Activated naive CD4-positive, alpha-beta T cell treated with anti-CD3 and anti-CD28 coated beads for 36 hours (primary cell): ENCODE measurements at regions not wholly inside any gene's neighbourhood (a gene's known extent, or its start where the extent isn't known, plus 50 kb on each side); places are given as distances from the start of the nearest gene placed in this dataset.
A peak's percentile ranks its signal among the peaks of the same experiment; 100 is the strongest.
"Not testable (repeated sequence)": the region's sequence is repeated elsewhere in the genome, so short reads cannot be mapped to it uniquely, and the experiment has no call there.

Source experiments
- CTCF ChIA-PET: fragments of 350-600 bp; sonication (Branson Sonifier 250); formaldehyde crosslinking; loops from one replicate; lab custom pipeline; 2021; ENCODE audit warnings: antibody characterized with exemption; lab: Charles Lee
- DNase-seq: peaks from one replicate; pipeline ENCODE4 v3.0.0-alpha.2; 2020
- H3K27ac Mint-ChIP-seq: one replicate; pipeline ENCODE4 v1.8.0; 2021; ENCODE audit warnings: mild to moderate bottlenecking, mixed read lengths
- H3K27me3 Mint-ChIP-seq: one replicate; pipeline ENCODE4 v1.8.0; 2021; ENCODE audit warnings: low read depth, mixed read lengths
- H3K36me3 Mint-ChIP-seq: one replicate; pipeline ENCODE4 v1.8.0; 2021; ENCODE audit warnings: low read depth, mixed read lengths
- H3K4me1 Mint-ChIP-seq: one replicate; pipeline ENCODE4 v1.8.0; 2021; ENCODE audit warnings: low read depth, mixed read lengths
- H3K4me3 Mint-ChIP-seq: one replicate; pipeline ENCODE4 v1.8.0; 2021; ENCODE audit warnings: mild to moderate bottlenecking, moderate library complexity, mixed read lengths
- H3K9me3 Mint-ChIP-seq: one replicate; pipeline ENCODE4 v1.8.0; 2021; ENCODE audit warnings: mixed read lengths
- intact Hi-C: fragments of 100-400 bp; cut with micrococcal nuclease; formaldehyde crosslinking; loops from one replicate; pipeline ENCODE4 v1.15.1; 2023

GRCh38 chr14:86083616-86084015, 553.7 kb downstream of the FLRT2 start:
- Mint-ChIP-seq H3K9me3 (peaks cover 2% of the 10 kb centered on the region), H3K27me3 (no peaks in the 10 kb centered on the region), H3K36me3 (peaks cover 16% of the 10 kb centered on the region), H3K4me3 (no peak overlapping the region), H3K27ac (no peak overlapping the region), H3K4me1 (no peaks in the 10 kb centered on the region)
- CTCF ChIA-PET, result no interaction called here
- DNase-seq, result no peak
- intact Hi-C loops, result no loop called here

GRCh38 chr14:86072116-86072894, 542.4 kb downstream of the FLRT2 start:
- Mint-ChIP-seq H3K27ac (no peak overlapping the region), H3K4me3 (no peak overlapping the region), H3K36me3 (peaks cover 2% of the 10 kb centered on the region), H3K4me1 (no peaks in the 10 kb centered on the region), H3K9me3 (no peaks in the 10 kb centered on the region), H3K27me3 (no peaks in the 10 kb centered on the region)
- no peak for DNase-seq
- CTCF ChIA-PET, result no interaction called here
- intact Hi-C loops, result no loop called here

- H3K4me3 Mint-ChIP-seq, result no peak overlapping the region
- H3K4me1 Mint-ChIP-seq, result no peaks in the 10 kb centered on the region
- peaks cover 3% of the 10 kb centered on the region for H3K36me3 Mint-ChIP-seq
- CTCF ChIA-PET, result no interaction called here
- intact Hi-C loops, result no loop called here
- H3K9me3 Mint-ChIP-seq, result peaks cover 5% of the 10 kb centered on the region
- no peak for DNase-seq
- H3K27me3 Mint-ChIP-seq, result no peaks in the 10 kb centered on the region
- H3K27ac Mint-ChIP-seq, result no peak overlapping the region
Observed at GRCh38 chr14:86066651-86067050, 536.7 kb downstream of the FLRT2 start.

GRCh38 chr14:86065407-86065806, 535.5 kb downstream of the FLRT2 start:
- no peak for DNase-seq
- Mint-ChIP-seq H3K9me3 (peaks cover 5% of the 10 kb centered on the region), H3K4me1 (no peaks in the 10 kb centered on the region), H3K27me3 (no peaks in the 10 kb centered on the region), H3K36me3 (peaks cover 3% of the 10 kb centered on the region), H3K4me3 (no peak overlapping the region), H3K27ac (no peak overlapping the region)
- CTCF ChIA-PET, result no interaction called here
- intact Hi-C loops, result no loop called here

- CTCF ChIA-PET, H3K27me3 Mint-ChIP-seq, intact Hi-C loops, H3K27ac Mint-ChIP-seq, H3K9me3 Mint-ChIP-seq, H3K36me3 Mint-ChIP-seq, DNase-seq, H3K4me3 Mint-ChIP-seq, H3K4me1 Mint-ChIP-seq: not testable (repeated sequence)
Observed at GRCh38 chr14:86064595-86064994, 534.7 kb downstream of the FLRT2 start.

GRCh38 chr14:86057018-86057667, 527.2 kb downstream of the FLRT2 start:
- CTCF ChIA-PET, result no interaction called here
- peak; percentile 55 for DNase-seq
- Mint-ChIP-seq H3K4me3 (no peak overlapping the region), H3K27ac (no peak overlapping the region), H3K4me1 (no peaks in the 10 kb centered on the region), H3K36me3 (no peaks in the 10 kb centered on the region), H3K27me3 (no peaks in the 10 kb centered on the region), H3K9me3 (no peaks in the 10 kb centered on the region)
- intact Hi-C loops, result loop anchor here (10.0 kb wide), 1 partner anchor 332 kb away; no protein-coding TSS in a partner anchor

GRCh38 chr14:86055512-86056075, 525.6 kb downstream of the FLRT2 start:
- no peak overlapping the region for H3K27ac Mint-ChIP-seq
- intact Hi-C loops, result loop anchor here (1.0 to 10.0 kb wide), 2 partner anchors 199 to 331 kb away; no protein-coding TSS in a partner anchor

GRCh38 chr14:86052868-86053267, 522.9 kb downstream of the FLRT2 start:
- no peaks in the 10 kb centered on the region for H3K36me3 Mint-ChIP-seq
- no peaks in the 10 kb centered on the region for H3K27me3 Mint-ChIP-seq
- no peaks in the 10 kb centered on the region for H3K4me1 Mint-ChIP-seq
- no peaks in the 10 kb centered on the region for H3K9me3 Mint-ChIP-seq
- no peak overlapping the region for H3K27ac Mint-ChIP-seq
- intact Hi-C loops, result loop anchor here (10.0 kb wide), 1 partner anchor 328 kb away; no protein-coding TSS in a partner anchor
- CTCF ChIA-PET, result no interaction called here
- H3K4me3 Mint-ChIP-seq, result no peak overlapping the region
- no peak for DNase-seq

More at GRCh38 chr14:86055512-86056075, 525.6 kb downstream of the FLRT2 start:
- H3K36me3 Mint-ChIP-seq, result no peaks in the 10 kb centered on the region
- H3K4me1 Mint-ChIP-seq, result no peaks in the 10 kb centered on the region
- H3K9me3 Mint-ChIP-seq, result no peaks in the 10 kb centered on the region
- no peak for DNase-seq
- H3K27me3 Mint-ChIP-seq, result no peaks in the 10 kb centered on the region
- CTCF ChIA-PET, result interaction anchor here (0.6 to 1.0 kb wide), 5 partner anchors 17 to 1198 kb away, joined by 3 to 5 read pairs (median 3); no protein-coding TSS in a partner anchor
- no peak overlapping the region for H3K4me3 Mint-ChIP-seq

GRCh38 chr14:86050757-86051156, 520.8 kb downstream of the FLRT2 start:
- Mint-ChIP-seq H3K4me3 (no peak overlapping the region), H3K4me1 (no peaks in the 10 kb centered on the region), H3K36me3 (peaks cover 7% of the 10 kb centered on the region), H3K9me3 (peaks cover 2% of the 10 kb centered on the region), H3K27ac (no peak overlapping the region), H3K27me3 (no peaks in the 10 kb centered on the region)
- CTCF ChIA-PET, result no interaction called here
- intact Hi-C loops, result loop anchor here (10.0 kb wide), 1 partner anchor 326 kb away; no protein-coding TSS in a partner anchor
- no peak for DNase-seq

- no peak for DNase-seq
- Mint-ChIP-seq H3K36me3 (peaks cover 7% of the 10 kb centered on the region), H3K4me3 (no peak overlapping the region), H3K9me3 (peaks cover 2% of the 10 kb centered on the region), H3K4me1 (no peaks in the 10 kb centered on the region), H3K27ac (no peak overlapping the region), H3K27me3 (no peaks in the 10 kb centered on the region)
- intact Hi-C loops, result loop anchor here (10.0 kb wide), 1 partner anchor 325 kb away; no protein-coding TSS in a partner anchor
- CTCF ChIA-PET, result no interaction called here
Observed at GRCh38 chr14:86050072-86050683, 520.2 kb downstream of the FLRT2 start.

GRCh38 chr14:86039176-86039575, 509.2 kb downstream of the FLRT2 start:
- no peak for DNase-seq
- no peaks in the 10 kb centered on the region for H3K4me1 Mint-ChIP-seq
- H3K27me3 Mint-ChIP-seq, result no peaks in the 10 kb centered on the region
- no peak overlapping the region for H3K4me3 Mint-ChIP-seq
- intact Hi-C loops, result loop anchor here (5.0 kb wide), 1 partner anchor 107 kb away; no protein-coding TSS in a partner anchor
- peaks cover 7% of the 10 kb centered on the region for H3K9me3 Mint-ChIP-seq
- H3K36me3 Mint-ChIP-seq, result peaks cover 5% of the 10 kb centered on the region
- CTCF ChIA-PET, result interaction anchor here (0.9 to 1.0 kb wide), 2 partner anchors 16 to 53 kb away, joined by 3 to 5 read pairs; no protein-coding TSS in a partner anchor
- no peak overlapping the region for H3K27ac Mint-ChIP-seq
